HFFc6 (cell line): ENCODE measurements at regions not wholly inside any gene's neighbourhood (a gene's known extent, or its start where the extent isn't known, plus 50 kb on each side); places are given as distances from the start of the nearest gene placed in this dataset.

Experiments
- DNase-seq: peaks from one replicate; pipeline ENCODE4 v3.0.0-alpha.2; 2018
- H3K27ac Mint-ChIP-seq: 2 replicates; pipeline ENCODE4 v1.8.0; 2020; ENCODE audit warnings: mild to moderate bottlenecking, mixed read lengths
- H3K27me3 Mint-ChIP-seq: 2 replicates; pipeline ENCODE4 v1.8.0; 2021; ENCODE audit warnings: mild to moderate bottlenecking, moderate library complexity, mixed read lengths; ENCODE audit not compliant: insufficient read depth
- H3K36me3 Mint-ChIP-seq: 2 replicates; pipeline ENCODE4 v1.8.0; 2021; ENCODE audit warnings: low read depth, mixed read lengths
- H3K4me1 Mint-ChIP-seq: 2 replicates; pipeline ENCODE4 v1.8.0; 2020; ENCODE audit warnings: low read depth, mixed read lengths
- H3K4me3 Mint-ChIP-seq: 2 replicates; pipeline ENCODE4 v1.8.0; 2020; ENCODE audit warnings: mild to moderate bottlenecking, moderate library complexity, mixed read lengths
- H3K9me3 Mint-ChIP-seq: 2 replicates; pipeline ENCODE4 v1.8.0; 2020; ENCODE audit warnings: mild to moderate bottlenecking, mixed read lengths
- CTCF ChIP-seq: fragments of 200-600 bp; sonication (generic); IDR thresholded peaks from 2 replicates; pipeline ENCODE4 v1.5.0; 2021; ENCODE audit warnings: antibody characterized with exemption, mild to moderate bottlenecking

- no peaks in the 10 kb centered on the region for H3K4me1 Mint-ChIP-seq
- no peaks in the 10 kb centered on the region for H3K36me3 Mint-ChIP-seq
- peaks cover 5% of the 10 kb centered on the region for H3K9me3 Mint-ChIP-seq
- H3K27ac Mint-ChIP-seq, result no peak overlapping the region
- no peak for DNase-seq
- no peak for TF ChIP-seq CTCF
- no peak overlapping the region for H3K4me3 Mint-ChIP-seq
- H3K27me3 Mint-ChIP-seq, result peaks cover 12% of the 10 kb centered on the region
Observed at GRCh38 chr10:118448744-118449143, 106.6 kb upstream of the FAM204A start.

- Mint-ChIP-seq H3K36me3 (no peaks in the 10 kb centered on the region), H3K9me3 (peaks cover 5% of the 10 kb centered on the region), H3K4me1 (no peaks in the 10 kb centered on the region), H3K27ac (no peak overlapping the region), H3K4me3 (peak overlapping the region; percentile 23; the same call in 1 of the 2 replicates), H3K27me3 (peaks cover 12% of the 10 kb centered on the region)
- peak; percentile 11 for DNase-seq
- no peak for TF ChIP-seq CTCF
Observed at GRCh38 chr10:118447478-118448270, 105.5 kb upstream of the FAM204A start.

- H3K36me3 Mint-ChIP-seq, result no peaks in the 10 kb centered on the region
- H3K27ac Mint-ChIP-seq, result no peak overlapping the region
- no peaks in the 10 kb centered on the region for H3K9me3 Mint-ChIP-seq
- TF ChIP-seq CTCF, result no peak
- peaks cover 11% of the 10 kb centered on the region for H3K27me3 Mint-ChIP-seq
- no peak overlapping the region for H3K4me3 Mint-ChIP-seq
- no peaks in the 10 kb centered on the region for H3K4me1 Mint-ChIP-seq
- DNase-seq, result no peak
Observed at GRCh38 chr10:118445535-118445934, 103.4 kb upstream of the FAM204A start.

- no peak overlapping the region for H3K4me3 Mint-ChIP-seq
Observed at GRCh38 chr10:118444069-118444468, 101.9 kb upstream of the FAM204A start.

GRCh38 chr10:118442032-118442431, 99.9 kb upstream of the FAM204A start:
- no peaks in the 10 kb centered on the region for H3K9me3 Mint-ChIP-seq
- H3K4me1 Mint-ChIP-seq, result no peaks in the 10 kb centered on the region
- H3K27ac Mint-ChIP-seq, result no peak overlapping the region
- peaks cover 10% of the 10 kb centered on the region for H3K27me3 Mint-ChIP-seq
- H3K4me3 Mint-ChIP-seq, result no peak overlapping the region
- DNase-seq, result no peak
- H3K36me3 Mint-ChIP-seq, result no peaks in the 10 kb centered on the region
- TF ChIP-seq CTCF, result no peak

More at GRCh38 chr10:118444069-118444468, 101.9 kb upstream of the FAM204A start:
- DNase-seq, result no peak
- H3K4me1 Mint-ChIP-seq, result no peaks in the 10 kb centered on the region
- peaks cover 11% of the 10 kb centered on the region for H3K27me3 Mint-ChIP-seq
- H3K27ac Mint-ChIP-seq, result no peak overlapping the region
- no peaks in the 10 kb centered on the region for H3K9me3 Mint-ChIP-seq
- no peaks in the 10 kb centered on the region for H3K36me3 Mint-ChIP-seq
- TF ChIP-seq CTCF, result no peak
